ENCODE measurements at regions not wholly inside any gene's neighbourhood (a gene's known extent, or its start where the extent isn't known, plus 50 kb on each side); places are given as distances from the start of the nearest gene placed in this dataset.

GRCh38 chr4:38453253-38453881 is 210.6 kb upstream of the KLF3 start:
- Histone ChIP-seq H2BK15ac (ENCODE audit: low read length) (no peak overlapping the region), H3K79me1 (ENCODE audit: low read depth, low read length) (no peaks in the 10 kb centered on the region), H3K23ac (ENCODE audit: insufficient read length) (no peak overlapping the region), H3K23me2 (ENCODE audit: low read depth, low read length) (no peaks in the 10 kb centered on the region), H2BK20ac (ENCODE audit: low read length) (no peak overlapping the region), H3K79me2 (ENCODE audit: control insufficient read depth in 1 of 2, insufficient read depth in 2 of 2, low read length in 2 of 2) (no peaks in the 10 kb centered on the region), H3K9me3 (ENCODE audit: insufficient read depth in 2 of 2, low read depth in 1 of 2, low read length in 1 of 2) (peaks cover 0 to under 1% of the 10 kb centered on the region in 2 experiments; a peak in 1 of 4 replicates), H4K5ac (ENCODE audit: insufficient read length, low read depth, low read length) (no peak overlapping the region), H2AK5ac (ENCODE audit: low read depth, low read length) (no peak overlapping the region), H3K4me1 (replicated peaks in 1 of 4; ENCODE audit: control insufficient read depth in 3 of 4, insufficient read depth in 4 of 4, low read length in 3 of 4) (no peaks in the 10 kb centered on the region), H2BK12ac (ENCODE audit: low read depth, low read length) (no peak overlapping the region), H4K91ac (replicated peaks; ENCODE audit: insufficient read length, low read length) (no peak overlapping the region), H3K14ac (ENCODE audit: insufficient read length) (no peak overlapping the region), H3K4me3 (ENCODE audit: extremely low read depth in 1 of 4, insufficient read depth in 2 of 4, low read depth in 3 of 4, low read length in 4 of 4) (no peak overlapping the region), H3K27ac (ENCODE audit: low read depth, low read length) (no peak overlapping the region), H3K9ac (replicated peaks in 1 of 4; ENCODE audit: extremely low read depth in 1 of 4, low read depth in 3 of 4, low read length in 3 of 4) (no peak overlapping the region), H3K18ac (ENCODE audit: extremely low read depth, low read length) (no peak overlapping the region), H2BK5ac (ENCODE audit: low read depth, low read length) (no peak overlapping the region), H3K36me3 (ENCODE audit: control insufficient read depth in 2 of 4, insufficient read depth in 4 of 4, low read length in 3 of 4) (no peaks in the 10 kb centered on the region), H2AFZ (ENCODE audit: low read length) (no peak overlapping the region), H3K4me2 (ENCODE audit: insufficient read depth in 1 of 2, low read depth in 2 of 2, low read length in 2 of 2) (no peak overlapping the region), H4K20me1 (replicated peaks in 1 of 2; ENCODE audit: control insufficient read depth in 1 of 2, insufficient read depth in 2 of 2, low read length in 2 of 2) (no peaks in the 10 kb centered on the region), H3K27me3 (replicated peaks in 1 of 4; ENCODE audit: control insufficient read depth in 3 of 4, extremely low read depth in 1 of 4, insufficient read depth in 3 of 4, low read length in 3 of 4) (no peaks in the 10 kb centered on the region), H2BK120ac (replicated peaks; ENCODE audit: low read depth, low read length) (no peak overlapping the region), H4K8ac (ENCODE audit: extremely low read depth, insufficient read depth, low read length) (no peak overlapping the region), H3K56ac (replicated peaks; ENCODE audit: insufficient read length, low read depth, low read length) (no peak overlapping the region), H3K4ac (replicated peaks; ENCODE audit: insufficient read length, low read depth, low read length) (no peak overlapping the region)
- ChIA-PET POLR2A (ENCODE audit: partially characterized antibody) (no interaction called here), CTCF (ENCODE audit: partially characterized antibody) (no interaction called here)
- no peak for TF ChIP-seq CBX5 (IDR thresholded peaks at IDR 0.05; ENCODE audit: low read depth, low read length)
- no peak for TF ChIP-seq GTF2F1 (IDR thresholded peaks at IDR 0.05; ENCODE audit: borderline replicate concordance, low read depth, low read length)
- no peak for TF ChIP-seq SP1 (IDR thresholded peaks at IDR 0.05; ENCODE audit: low read depth, low read length)
- TF ChIP-seq SIRT6 (IDR thresholded peaks at IDR 0.05; ENCODE audit: low read length), result no peak
- TF ChIP-seq ZNF274 (IDR thresholded peaks at IDR 0.05; ENCODE audit: borderline replicate concordance, extremely low read depth, low read length), result no peak
- no peak for TF ChIP-seq MAFK (IDR thresholded peaks at IDR 0.05; ENCODE audit: low read depth, low read length)
- no peak for TF ChIP-seq RXRA (IDR thresholded peaks at IDR 0.05; ENCODE audit: insufficient read depth, low read depth, low read length)
- no peak for TF ChIP-seq CREB1 (IDR thresholded peaks at IDR 0.05)
- TF ChIP-seq SP2 (IDR thresholded peaks at IDR 0.05; ENCODE audit: low read length), result no peak
- no peak for TF ChIP-seq CBX8 (IDR thresholded peaks at IDR 0.05; ENCODE audit: borderline replicate concordance, low read depth, low read length)
- TF ChIP-seq SIX5 (IDR thresholded peaks at IDR 0.05; ENCODE audit: low read depth, low read length), result no peak
- no peak for TF ChIP-seq TBP (IDR thresholded peaks at IDR 0.05; ENCODE audit: low read depth, low read length)
- TF ChIP-seq NRF1 (IDR thresholded peaks at IDR 0.05; ENCODE audit: low read depth, low read length), result no peak
- TF ChIP-seq CHD1 (IDR thresholded peaks at IDR 0.05; ENCODE audit: low read depth, low read length), result no peak
- TF ChIP-seq BCL11A (IDR thresholded peaks at IDR 0.05; ENCODE audit: low read depth in 2 of 2, low read length in 2 of 2), result no peak
- no peak for TF ChIP-seq POLR2AphosphoS5 (IDR thresholded peaks at IDR 0.05; ENCODE audit: low read depth, low read length)
- WGBS, 2 experiments (ENCODE audit: extremely low coverage in 1 of 2, insufficient coverage in 1 of 2, insufficient read length in 1 of 2, insufficient replicate concordance in 2 of 2, low coverage in 1 of 2, low lambda C conversion rate in 2 of 2, missing lambda C conversion rate in 1 of 2), result 89% methylated on average over 3 of the region's 3 CpGs; no CpG with 5 or more reads in 1 of the 2 experiments
- no peak for FAIRE-seq
- no peak for DNase-seq (ENCODE audit: low read depth in 1 of 2, low spot score in 2 of 2)
